NCI-H1092 (cell line): ENCODE measurements at regions not wholly inside any gene's neighbourhood (a gene's known extent, or its start where the extent isn't known, plus 50 kb on each side); places are given as distances from the start of the nearest gene placed in this dataset.

ENCODE experiments used
- DNase-seq: peaks from one replicate; lab custom pipeline; 2025; lab: John Stamatoyannopoulos, UW

DNA sequence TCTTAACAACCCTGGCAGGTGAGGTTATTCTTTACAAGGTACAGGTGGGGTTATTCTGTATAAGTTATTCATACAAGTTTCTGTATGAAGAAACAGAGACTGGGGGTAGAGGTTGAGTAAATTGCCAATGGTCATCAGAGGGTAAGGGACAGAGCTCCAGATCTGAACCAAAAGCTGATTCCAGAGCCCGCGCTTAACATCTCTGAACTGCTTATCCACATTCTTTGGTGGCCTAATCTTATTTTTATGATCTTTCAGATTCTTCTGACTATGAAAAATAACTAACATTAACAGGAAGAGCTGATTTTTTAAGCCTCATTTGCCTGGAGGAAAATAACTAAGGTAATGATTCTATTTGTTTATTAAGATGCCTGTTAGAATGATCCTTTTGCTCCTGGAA is 63.9 kb upstream of the BARHL2 start:
- no peak for DNase-seq

DNA sequence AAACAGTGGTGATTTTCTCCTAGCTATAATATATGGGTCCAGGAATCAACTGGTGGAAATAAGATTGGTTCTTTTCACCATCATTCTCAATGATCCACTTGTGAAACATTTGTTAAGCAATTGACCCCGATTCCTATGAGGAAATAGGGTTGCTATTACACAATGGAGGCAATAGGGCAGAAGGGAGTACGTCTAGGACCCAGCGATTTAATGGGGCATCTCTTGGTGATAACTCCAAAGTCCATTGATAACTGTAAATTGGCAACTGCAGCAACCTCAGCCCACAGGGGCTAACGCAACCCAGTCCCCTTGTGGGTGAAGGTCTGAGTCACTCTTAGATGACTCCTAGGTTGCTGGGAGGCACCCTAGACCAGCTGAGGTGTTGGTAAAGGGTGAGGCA is 62.5 kb upstream of the BARHL2 start:
- no peak for DNase-seq

DNA sequence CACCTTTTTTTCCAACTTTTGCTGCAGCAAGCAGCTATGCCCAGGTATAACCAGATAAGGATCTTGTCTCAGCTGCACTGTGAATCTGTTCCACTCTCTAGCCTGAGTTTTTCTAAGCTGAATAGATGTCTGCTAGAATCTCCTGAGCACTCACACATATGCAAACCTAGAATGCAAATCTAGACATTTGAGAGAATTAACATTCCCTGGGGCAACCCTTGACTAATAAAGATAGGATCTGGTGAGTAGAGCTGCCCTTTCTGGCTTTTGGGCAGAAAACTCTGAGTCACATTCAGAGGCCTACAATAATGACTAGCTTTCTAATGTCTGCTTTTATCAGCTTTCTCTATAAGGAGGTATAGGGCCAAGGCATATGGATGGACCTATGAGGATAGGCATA is 61.4 kb upstream of the BARHL2 start:
- DNase-seq = no peak

DNA sequence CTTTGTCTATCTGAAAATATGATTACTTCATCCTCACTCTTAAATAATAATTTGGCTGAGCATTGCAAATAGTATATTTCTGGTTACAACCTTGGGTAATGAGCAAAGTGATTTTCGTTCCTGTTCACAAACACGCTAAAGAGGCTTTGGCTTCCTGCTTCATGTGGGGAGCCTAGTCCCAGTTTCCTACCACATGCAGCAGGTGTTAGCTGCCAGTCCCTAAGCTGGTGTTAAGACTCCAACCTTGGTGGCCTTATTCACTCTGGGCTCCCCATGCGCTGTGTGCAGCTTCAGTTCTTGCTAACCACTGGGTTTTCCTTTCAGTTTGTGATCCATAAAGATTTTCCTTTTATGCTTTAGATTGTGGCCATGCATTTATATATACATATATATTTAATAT is 56.7 kb upstream of the BARHL2 start:
- DNase-seq = no peak

DNA sequence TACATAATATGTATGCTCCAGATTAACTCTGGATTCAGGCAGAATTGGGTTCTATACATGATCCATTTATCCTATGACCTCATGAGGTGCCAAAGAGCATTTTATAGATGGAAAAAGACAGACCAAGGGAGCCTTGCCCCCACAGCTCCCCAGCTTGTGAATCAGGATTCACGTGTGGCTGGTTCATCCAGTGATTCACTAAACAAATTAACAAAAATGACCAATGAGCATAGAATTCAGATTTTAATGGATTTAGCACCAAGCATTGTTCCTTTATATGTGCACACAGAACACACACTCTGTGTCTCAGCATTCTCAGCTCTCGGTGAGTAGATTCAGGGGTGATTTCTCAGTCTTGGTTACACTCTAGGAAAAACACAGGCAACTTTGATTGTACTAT is 51.7 kb upstream of the BARHL2 start:
- no peak for DNase-seq

DNA sequence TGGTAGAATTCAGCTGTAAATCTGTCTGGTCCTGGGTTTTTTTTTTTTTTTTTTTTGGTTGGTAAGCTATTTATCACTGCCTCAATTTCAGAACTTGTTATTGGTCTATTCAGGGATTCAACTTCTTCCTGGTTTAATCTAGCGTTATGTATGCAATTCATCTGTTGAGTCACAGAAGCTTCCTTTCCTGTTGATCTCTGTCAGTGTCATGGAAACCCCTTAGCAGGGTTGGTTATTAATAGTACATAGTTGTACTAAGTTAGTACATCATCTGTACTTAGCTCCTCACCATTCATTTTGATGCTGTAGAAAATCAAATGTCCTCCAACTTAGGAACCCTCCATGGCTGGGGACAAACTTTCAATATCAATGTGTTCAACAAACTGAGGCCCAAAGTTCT is 51.0 kb upstream of the BARHL2 start:
- DNase-seq = no peak
